NCI-H2171 (cell line): ENCODE measurements at regions not wholly inside any gene's neighbourhood (a gene's known extent, or its start where the extent isn't known, plus 50 kb on each side); places are given as distances from the start of the nearest gene placed in this dataset.

Experiments
- DNase-seq: peaks from one replicate; lab custom pipeline; 2025; lab: John Stamatoyannopoulos, UW

DNA sequence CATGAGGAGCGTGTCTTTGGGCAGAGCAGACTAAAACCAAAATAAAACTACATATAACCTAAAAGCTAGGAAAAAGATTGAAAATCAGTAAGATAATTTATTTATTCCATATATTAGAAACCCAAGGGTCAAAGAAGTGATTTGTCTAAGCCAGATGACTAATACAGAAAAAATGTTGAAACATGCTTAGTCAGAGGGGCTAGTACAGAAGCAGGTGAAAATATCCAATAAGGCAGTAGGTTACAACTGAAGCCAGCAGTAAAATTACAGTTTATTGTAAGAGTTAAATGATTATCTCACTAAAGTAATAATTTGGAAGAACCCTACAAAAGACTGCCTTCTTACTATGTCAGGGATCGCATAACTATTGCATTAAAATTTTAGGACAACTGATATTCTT, 1190.9 kb upstream of the PRMT6 start:
- no peak for DNase-seq

DNA sequence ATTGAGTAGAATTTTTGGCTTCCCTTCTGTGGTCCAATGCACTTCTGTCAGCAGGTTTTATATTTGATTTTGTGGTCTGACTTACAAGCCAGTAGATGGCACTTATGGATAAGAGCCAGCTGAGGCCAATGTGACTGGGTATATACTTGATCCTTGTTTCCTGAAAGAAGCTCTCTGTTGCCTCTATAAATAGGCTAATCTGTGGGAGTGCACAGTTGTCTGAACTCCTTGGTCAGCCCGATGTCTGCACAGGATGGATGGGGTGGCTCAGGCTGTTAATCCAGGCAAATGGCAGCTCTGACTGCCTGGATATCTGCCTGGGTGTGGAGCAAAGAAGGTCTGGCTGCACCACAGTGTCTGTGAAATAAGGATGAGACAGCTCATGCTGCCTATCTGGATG, 1183.7 kb upstream of the PRMT6 start:
- no peak for DNase-seq

- no peak for DNase-seq
These were observed 1181.9 kb upstream of the PRMT6 start for GRCh38 chr1:105874621-105875020.

- no peak for DNase-seq
These were observed 1170.2 kb upstream of the PRMT6 start for GRCh38 chr1:105886309-105886708.

GRCh38 chr1:105891308-105891707, 1165.2 kb upstream of the PRMT6 start:
- DNase-seq = no peak

DNA sequence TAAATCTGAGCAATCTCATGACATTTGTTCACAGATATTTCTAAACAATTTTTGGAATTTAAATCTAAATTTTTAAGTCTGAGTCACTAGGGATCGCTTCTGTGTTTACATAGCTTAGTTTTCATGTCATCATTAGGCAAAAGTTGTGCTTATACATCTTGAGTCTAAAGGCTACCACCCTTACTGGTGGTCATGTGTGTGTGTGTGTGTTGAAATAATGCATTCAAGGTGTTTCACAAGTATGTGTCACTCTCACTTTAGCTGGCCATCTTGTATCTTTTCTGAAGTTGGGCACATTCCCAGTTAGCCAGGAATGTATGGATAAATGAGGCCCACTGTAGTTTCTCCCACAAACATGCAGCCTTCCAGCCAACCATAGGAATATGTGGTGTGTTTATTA, 1162.5 kb upstream of the PRMT6 start:
- no peak for DNase-seq

DNA sequence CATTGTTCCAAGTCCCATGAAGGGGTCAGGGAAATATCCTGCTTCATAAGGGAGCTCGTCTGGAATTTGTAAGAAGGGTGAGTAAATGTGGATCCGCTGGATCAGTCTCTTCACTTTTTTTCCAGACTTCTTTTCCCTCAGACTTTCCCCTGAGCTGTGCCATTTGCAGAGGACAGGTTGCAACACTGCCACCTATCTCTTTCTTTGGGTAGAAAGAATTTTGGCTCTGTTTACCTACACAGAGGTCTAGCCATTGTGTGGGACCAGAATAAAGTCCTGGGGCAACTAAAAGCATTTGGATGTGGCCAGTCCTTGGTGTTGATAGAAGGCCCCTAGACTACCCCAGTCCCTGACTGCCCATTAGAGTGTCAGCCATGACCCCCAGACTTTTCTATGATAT, 1146.7 kb upstream of the PRMT6 start:
- no peak for DNase-seq

DNA sequence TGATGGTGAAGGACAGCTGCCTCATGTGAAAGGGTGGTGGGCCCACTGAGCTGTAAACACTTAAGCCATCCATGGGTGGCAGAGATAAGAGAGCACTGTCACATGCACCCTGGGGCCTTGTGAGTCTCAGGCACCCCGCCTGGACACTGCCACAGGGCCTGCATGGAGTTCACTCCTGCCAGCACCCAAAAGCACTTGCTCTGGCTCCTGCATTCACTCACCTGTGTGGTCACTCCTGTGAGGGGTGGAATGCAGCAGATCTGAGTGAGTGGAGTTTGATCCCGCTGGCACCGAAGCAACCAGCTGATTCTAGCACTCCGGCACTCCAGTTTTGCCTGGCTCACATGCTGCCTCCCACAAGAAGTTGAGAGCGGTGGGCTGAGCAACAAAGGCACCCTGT, 1142.1 kb upstream of the PRMT6 start:
- DNase-seq = no peak

GRCh38 chr1:105934806-105935205, 1121.7 kb upstream of the PRMT6 start:
- DNase-seq = peak; percentile 27

DNA sequence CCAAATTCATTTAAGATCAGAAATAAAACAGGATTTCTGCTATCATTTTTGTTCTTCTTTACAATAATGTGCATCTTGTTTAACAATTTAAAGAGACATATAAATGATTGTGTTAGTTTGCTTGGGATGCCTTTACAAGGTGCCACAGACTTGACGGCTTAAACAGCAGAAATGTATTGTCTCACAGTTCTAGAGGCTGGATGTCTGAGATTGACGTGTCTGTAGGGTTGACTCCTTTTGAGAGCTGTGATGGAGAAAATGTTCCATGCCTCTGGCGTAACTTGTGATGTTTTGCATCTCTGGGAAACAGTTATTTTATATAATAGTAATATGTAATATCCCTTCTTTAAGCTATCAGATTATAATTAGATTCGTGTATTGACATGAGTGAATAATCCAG, 1091.6 kb upstream of the PRMT6 start:
- no peak for DNase-seq

- DNase-seq = no peak
These were observed 1059.0 kb upstream of the PRMT6 start for GRCh38 chr1:105997516-105997915.

DNA sequence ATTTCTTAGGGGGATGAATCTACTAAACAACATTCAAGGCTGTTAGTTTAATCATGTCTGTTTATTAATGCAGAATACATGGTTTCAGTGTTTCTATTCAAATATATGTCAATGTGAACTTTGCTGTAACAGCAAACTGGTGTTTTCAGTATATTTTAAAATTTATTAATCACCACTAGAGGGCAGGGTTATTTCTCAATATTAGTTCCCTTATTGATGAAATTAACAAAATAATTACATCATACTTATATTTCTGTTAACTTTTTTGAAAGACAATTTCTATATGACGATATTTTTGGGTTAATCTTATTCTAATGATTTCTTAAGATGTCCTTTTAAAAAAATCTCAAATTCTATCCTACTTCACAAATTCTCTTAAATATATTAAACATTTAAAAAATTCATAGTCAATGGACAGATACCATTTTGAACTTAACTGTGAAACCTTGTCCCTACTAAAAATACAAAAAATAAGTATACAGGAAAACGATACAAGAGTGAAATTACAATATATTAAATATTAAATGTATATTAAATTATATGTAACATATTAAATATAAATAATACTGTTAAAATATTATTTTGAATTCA, 1034.1 kb upstream of the PRMT6 start:
- peak; percentile 2 for DNase-seq

DNA sequence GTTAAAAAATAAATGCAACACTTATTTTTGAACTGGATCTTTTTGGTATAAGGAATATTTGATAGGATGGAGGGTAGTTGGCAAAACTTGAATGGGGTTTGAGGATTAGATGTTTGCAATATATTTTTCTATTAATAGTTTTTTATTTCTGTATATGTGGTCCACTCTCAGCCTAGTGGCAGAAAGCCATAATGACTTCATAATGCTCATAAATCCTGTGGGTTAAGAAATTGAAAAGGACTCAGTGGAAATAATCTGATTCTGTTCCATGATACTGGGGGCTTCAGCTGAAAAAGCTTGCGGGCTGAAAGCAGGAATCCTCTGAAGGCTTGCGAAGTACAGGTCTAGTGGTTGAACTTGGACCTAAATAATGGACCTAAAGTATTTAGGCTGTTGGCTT, 1028.6 kb upstream of the PRMT6 start:
- no peak for DNase-seq

DNA sequence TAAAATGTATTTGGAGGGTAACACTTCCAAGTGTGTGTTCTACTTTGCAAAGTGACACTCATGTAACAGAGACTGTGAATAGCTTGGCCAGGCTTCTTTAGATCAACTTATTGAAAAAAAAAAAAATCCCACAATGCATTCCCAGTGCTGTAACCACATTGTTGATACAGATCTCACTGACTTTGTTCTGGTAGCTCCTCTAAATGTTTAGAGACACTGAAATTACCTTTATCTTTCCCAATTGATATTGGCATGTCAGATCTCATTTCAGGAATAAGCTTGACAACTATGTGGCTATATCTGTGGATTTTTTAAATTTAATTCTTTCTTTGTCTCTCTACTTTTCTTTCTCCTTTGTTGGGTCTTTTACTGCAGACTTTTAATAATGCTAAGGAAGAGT, 1018.9 kb upstream of the PRMT6 start:
- DNase-seq = no peak

DNA sequence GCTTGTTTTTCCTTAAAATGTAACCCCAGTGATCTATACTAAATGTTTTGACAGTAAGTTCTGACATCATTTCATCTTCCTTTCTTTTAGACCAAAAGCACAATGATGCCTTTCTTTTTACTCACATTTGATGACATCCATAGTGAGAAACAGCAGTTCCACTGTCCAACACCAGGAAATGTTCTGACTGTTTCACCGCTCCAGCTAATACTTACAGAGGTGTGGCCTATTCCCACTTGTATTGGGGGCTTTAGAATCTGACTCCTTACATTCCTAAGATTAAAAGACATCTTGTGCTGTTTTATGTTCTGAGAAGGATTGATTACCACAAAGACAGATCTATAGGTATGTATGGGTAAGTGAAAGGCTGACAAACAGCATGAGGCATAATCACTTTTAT, 1018.2 kb upstream of the PRMT6 start:
- DNase-seq = no peak

- no peak for DNase-seq
These were observed 1012.5 kb upstream of the PRMT6 start for GRCh38 chr1:106043971-106044370.

DNA sequence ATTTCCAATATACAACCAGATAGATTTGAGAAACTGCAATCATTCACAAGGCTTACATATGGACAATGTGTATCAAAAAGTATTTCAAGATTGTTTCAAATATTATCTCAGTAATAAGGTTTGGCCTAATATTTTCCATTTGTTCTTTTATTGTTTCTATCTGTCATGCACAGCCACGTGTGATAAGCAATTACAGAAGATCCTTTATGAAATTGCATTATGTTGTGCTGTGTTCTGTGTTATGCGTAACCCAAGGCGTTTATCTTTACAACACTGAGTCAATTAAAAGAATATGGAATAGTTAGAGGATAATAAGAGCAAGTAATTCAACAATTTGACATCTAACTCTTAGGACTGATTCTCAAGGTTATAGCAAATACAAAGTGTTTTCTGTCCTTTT, 1009.3 kb upstream of the PRMT6 start:
- no peak for DNase-seq

DNA sequence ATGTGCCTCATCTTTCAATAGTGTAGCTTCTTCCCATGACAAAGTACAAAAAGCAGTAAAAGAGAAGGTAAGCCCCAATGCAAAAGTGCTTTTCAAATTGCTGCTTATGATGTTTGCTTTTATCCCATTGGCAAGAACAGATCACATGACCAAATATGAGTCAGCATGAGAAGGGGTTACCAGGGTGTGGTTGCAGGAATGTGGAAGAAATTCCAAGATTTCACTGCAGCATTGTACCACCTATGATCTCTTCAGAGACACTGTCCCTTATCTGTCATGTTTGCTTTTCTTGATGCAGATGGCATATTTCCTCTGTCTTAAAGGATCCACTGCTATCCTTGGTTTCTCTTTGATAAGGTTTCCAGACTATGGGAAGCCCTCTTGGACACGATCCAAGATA, 1006.9 kb upstream of the PRMT6 start:
- no peak for DNase-seq

DNA sequence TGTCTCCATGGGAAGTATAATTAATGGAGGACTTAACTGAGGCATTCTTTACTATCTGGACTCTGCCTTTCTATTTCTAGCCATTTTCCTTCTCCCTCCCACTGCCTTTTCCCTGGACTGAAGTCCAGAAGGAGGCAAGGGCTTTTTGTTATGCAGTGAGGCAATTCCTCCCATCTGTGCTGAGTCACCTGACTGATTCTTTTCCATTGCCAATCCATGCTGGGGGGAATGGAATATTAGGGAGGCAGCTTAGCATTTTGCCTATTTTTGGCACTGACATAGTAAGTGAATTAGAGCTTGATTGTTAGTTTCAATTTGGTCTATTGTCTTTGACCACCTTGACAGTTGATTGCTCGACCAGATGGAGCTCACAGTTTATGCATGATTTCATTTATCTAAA, 1000.6 kb upstream of the PRMT6 start:
- DNase-seq = peak; percentile 65

DNA sequence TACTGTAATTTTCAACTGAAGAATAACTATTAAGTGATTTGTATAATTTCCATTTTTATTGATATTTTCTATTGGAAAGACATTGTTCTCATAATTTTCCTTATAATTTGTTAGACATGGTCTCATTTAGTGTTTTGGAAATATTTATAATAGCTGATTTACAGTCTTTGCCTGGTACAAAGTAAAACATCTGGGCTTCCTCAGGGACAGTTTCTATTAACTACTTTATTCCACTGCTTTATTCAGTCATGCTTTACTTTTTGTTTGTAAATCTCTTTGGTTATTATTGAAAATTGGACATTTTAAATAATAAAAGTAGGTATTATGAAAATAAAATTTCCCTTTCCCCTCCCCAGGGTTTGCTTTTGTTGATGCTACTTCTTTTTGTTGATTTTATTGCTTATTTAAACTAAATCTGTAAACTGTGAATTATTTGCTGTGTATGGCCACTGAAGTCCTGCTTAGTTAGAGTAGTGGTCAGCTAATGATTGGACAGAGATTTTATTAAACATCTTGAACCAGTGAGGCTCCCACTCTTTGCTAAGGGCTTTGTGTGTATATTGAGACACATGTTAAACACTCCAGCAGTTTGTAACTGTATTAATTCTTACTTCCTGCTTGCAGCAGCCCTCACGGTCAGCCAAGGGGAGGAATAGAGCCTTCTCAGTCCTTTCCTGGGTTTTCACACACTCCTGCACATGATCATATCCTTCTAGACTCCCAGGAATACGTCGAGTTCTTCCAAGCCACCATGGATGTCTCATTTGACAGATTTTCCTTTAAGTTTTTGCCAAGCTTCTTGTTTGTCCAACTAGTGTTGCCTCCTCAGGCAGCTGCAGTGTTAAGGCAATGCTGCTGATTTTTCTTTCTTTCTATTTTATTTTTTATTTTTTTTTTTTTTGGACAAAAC, 994.6 kb upstream of the PRMT6 start:
- no peak for DNase-seq

DNA sequence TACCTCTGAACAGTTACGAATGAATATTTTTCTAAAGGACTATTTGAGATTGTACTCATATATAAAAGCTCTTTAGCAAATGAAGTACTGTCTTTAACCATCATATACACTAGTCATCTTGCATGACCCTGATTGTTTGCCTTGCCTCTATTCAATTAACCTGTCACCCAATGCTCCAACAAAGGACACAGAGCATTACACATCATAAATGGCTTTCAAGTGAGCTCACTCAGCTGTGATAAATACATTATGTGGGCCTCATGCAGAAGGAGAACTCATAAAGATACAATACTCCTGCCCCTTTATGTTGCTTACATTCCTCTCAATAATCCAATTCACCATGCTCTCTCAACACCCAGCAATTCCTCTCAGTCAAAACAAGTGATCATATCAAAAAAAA, 993.0 kb upstream of the PRMT6 start:
- DNase-seq = peak; percentile 1

- DNase-seq = no peak
These were observed 983.4 kb upstream of the PRMT6 start for GRCh38 chr1:106072909-106073600.
